ENCODE measurements at regions not wholly inside any gene's neighbourhood (a gene's known extent, or its start where the extent isn't known, plus 50 kb on each side); places are given as distances from the start of the nearest gene placed in this dataset.

DNA sequence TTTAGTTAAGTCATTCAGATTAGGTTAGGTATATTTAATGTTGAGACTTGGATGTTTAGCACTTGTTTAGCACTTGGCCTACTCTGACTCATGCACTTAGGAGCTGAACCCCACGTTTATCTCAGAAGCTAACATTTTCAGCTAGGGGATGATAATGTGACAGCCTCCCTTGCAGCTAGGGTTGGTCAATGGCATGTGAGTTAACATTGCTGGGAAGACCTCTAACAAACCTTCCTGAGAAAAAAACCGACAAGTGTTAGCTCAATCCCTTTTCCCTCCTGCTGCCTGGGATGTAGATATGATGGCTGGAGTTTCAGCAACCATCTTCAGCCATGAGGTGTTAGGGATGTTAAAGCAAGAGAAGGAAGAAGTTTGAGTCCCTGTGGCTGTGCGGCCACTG lies 185.0 kb upstream of the FOXF1 start:
- DNase-seq (ENCODE audit: low spot score): no peak

DNA sequence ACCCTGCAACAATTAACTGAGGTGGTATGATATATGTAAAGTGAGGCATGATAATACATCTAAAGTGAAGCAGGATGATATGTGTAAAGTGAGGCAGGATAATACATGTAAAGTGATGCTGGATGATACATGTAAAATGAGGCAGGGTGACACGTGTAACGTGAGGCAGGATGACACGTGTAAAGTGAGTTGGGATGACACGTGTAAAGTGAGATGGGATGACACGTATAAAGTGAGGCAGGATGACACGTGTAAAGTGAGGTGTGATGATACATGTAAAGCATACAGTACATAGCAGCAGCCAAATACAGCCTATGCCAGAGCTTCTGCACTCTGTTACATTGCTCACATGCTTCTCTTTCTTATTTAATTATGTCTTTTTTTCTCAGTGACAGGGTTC lies 184.4 kb upstream of the FOXF1 start:
- DNase-seq (ENCODE audit: low spot score): no peak

GRCh38 chr16:86327321-86327720 lies 183.0 kb upstream of the FOXF1 start:
- no peak for DNase-seq (ENCODE audit: low spot score)

DNA sequence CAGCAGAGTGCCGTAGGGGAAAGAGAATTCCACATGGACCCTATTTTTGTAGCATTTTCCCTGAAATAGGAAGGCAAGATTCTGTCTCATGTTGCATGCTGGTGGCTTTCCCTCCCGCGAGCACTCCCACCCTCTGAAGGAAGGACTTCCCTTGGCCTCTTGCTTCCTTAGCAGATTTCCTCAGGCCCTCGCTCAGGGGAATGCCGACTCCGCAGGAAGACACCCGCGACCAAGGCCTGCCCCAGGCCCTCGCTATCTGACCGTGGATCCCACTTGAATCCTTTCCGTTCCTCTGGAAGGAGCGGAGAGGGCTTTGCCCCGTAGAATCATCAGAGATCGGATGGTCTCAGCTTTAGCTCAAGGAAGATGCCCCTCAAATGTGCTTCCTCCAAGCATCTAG lies 179.4 kb upstream of the FOXF1 start:
- no peak for DNase-seq (ENCODE audit: low spot score)

- DNase-seq (ENCODE audit: low spot score): no peak
Observed at GRCh38 chr16:86334079-86334635, 176.2 kb upstream of the FOXF1 start.

- no peak for DNase-seq (ENCODE audit: low spot score)
Observed at GRCh38 chr16:86335266-86336172, 174.8 kb upstream of the FOXF1 start.

GRCh38 chr16:86337138-86337537 lies 173.2 kb upstream of the FOXF1 start:
- no peak for DNase-seq (ENCODE audit: low spot score)

DNA sequence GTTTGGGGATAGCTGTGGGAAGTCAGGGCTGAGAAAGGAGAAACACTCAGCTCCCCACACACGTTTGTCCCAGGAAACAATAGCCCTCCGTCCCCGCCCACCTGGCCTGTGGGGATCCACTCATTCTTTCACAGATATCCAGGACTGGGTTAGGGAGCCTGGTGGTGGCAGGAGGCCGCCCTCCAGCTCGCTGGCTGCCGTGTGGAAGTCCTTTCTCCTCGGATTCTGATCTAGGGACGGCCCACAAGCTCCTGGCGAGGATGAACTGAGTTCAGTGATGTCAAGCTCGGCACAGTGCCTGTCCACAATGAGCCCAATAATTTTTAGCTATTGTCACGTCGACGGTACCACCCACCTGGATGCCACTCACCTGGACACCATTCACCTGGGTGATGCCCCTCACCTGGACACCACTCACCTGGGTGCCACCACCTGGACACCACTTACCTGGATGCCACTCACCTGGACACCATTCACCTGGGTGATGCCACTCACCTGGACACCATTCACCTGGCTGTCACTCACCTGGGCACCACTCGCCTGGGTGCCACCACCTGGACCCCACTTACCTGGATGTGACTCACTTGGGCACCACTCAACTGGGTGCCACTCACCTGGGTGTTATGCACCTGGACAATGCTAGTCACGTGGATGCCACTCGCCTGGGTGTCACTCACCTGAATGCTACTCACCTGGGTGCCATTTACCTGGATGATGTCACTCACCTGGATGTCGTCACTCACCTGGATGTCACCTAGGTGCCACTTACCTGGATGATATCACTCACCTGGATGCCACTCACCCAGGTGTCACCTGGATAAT lies 172.5 kb upstream of the FOXF1 start:
- no peak for DNase-seq (ENCODE audit: low spot score)

DNA sequence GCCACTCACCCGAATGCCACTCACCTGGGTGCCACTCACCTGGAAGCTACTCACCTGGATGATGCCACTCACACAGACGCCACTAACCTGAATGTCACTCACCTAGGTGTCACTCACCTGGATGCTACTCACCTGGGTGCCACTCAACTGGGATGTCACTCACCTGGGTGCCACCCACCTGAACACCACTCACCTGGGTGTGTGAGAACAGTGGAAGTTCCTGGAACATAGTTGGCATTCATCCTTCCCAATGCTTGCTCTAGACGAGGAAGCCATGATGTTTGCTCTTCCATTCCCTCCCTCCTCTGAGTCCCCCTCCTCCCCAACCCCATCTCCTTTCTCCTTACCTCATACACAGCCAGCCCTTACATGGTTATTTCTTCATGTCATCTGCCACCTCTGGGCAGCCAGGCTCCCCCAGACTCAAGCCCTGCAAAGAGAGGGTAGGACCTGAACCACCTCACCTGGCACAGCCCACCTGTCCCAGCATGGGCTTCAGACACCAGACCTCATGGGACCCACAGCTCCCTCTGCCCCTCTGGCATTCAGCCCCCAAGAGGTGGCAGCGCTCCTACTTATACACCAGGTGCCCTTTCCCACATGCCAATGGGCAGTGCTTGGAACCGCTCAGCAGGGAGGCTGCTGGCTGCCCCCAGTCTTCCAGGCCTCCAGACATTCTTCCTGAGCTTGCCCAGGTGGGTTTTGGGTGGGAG lies 171.8 kb upstream of the FOXF1 start:
- DNase-seq (ENCODE audit: low spot score): no peak

DNA sequence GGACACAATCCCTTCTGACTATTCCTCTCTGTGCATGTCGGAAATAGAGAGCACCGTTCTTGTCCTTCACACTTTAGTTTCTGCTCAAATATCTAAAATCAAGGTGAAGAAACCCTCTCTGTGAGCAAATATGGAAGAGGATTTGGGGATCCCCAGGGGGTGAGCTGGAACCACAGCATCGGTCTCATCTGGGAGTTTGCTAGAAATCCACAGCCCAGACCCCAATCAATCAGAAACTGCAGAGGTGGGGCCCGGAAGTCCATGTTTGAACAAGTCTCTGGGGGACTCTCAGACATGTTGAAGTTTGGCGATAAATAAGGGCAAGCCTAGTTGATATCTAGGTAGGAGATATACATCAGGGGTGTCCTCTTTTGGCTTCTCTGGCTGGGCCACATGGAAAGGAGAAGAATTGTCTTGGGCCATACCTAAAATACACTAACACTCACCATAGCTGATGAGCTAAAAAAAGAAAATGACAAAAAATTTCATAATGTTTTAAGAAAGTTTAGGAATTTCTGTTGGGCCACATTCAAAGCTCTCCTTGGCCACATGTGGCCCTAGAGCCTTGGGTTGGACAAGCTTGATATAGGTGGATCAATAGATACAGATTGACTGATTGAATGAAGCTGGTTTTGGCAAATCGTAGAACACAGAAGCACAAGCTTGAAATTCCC lies 168.0 kb upstream of the FOXF1 start:
- DNase-seq (ENCODE audit: low spot score): no peak

DNA sequence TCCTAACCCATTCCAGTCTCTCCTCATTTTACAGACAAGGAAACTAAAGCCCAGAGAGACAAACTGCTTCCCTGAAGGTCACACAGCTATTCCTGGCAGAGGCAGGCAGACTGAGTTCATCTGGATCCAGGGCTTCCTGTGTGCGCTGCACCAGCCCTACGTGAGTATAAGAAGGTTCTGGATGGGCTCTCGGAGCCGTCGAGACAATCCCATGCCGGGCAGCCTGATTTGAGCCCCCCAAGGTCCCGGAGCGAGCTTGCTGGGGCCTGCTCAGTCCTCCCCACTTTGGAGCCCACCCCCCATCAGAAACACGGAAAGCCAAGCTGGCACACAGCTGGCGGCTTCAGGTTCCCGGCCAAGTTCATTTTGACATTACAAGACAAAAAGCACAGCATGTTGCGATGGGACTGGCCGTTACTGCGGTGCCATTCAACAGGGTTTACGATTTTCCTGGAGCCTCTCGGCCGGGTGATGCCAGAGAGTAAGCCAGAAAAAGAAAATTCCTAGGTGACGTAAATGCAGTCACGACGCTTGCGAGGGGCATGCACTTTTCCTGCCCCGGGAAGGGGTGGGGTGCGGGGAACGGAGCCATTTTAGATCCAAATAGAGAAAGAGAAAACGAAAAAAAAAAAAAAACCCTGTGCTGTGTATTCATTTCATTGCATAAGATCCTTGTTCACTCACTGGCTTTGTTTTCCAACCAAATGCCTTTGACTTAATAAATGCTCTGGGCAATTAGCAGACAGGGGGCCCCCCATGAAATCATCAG lies 167.1 kb upstream of the FOXF1 start:
- no peak for DNase-seq (ENCODE audit: low spot score)

GRCh38 chr16:86343796-86344585 lies 166.3 kb upstream of the FOXF1 start:
- DNase-seq (ENCODE audit: low spot score): no peak

GRCh38 chr16:86344586-86344871 lies 165.8 kb upstream of the FOXF1 start:
- DNase-seq (ENCODE audit: low spot score): no peak

DNA sequence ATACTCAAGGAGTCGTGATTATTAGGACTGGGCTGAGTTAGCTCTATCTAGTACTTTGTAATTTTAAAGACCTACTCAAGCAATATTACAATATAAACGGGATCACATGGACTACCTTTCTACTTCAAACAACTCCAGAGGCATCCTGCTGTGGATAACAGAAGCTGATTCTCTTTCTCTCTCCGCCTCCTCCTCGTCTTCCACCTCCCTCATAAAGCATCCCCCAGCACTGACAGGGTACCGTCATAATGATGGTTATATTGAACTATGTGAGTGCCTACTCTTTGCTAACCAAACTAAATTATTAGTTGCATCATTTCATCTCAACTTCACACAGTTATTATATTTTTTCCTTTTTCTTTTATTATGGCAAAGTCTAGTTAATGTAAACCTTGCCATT lies 165.4 kb upstream of the FOXF1 start:
- DNase-seq (ENCODE audit: low spot score): no peak

DNA sequence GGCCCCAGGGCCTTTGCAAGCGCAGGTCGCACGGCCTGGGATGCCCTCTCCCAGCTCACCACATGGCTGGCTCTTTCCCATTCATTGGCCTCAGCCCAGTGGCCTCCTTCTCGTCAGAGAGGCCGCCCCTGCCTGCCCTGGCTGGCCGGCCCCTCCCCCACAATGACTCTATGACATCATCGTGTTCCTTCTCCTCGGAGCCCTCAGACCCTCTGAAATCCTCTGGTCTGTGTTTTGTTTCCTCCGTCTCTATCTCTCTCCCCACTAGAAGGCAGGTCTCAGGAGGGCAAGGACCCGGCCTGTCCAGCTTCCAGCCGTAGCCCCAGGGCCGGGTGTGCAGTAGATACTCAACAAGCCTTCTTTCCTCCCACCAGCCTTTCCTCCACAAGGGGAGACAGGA lies 164.8 kb upstream of the FOXF1 start:
- no peak for DNase-seq (ENCODE audit: low spot score)

DNA sequence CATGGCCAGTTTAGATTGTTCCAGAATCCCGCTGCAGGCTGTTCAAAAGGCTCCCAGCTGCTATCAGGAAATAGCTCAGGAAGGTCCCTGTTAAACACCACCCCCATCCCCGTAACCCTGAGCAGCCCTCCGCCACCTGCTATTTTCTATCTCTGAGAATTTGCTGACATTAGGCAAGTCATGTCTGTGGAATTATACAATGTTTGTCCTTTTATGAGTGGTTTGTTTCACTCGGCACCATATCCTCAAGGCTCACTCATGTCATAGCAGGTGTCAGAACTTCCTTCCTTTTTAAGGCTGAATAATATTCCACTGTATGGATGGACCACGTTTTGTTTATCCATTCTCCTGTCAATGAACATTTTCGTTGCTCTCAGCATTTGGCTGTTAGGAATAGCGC lies 164.3 kb upstream of the FOXF1 start:
- DNase-seq (ENCODE audit: low spot score): no peak

GRCh38 chr16:86347090-86347489 lies 163.2 kb upstream of the FOXF1 start:
- no peak for DNase-seq (ENCODE audit: low spot score)

- DNase-seq (ENCODE audit: low spot score): no peak
Observed at GRCh38 chr16:86347916-86348555, 162.3 kb upstream of the FOXF1 start.

DNA sequence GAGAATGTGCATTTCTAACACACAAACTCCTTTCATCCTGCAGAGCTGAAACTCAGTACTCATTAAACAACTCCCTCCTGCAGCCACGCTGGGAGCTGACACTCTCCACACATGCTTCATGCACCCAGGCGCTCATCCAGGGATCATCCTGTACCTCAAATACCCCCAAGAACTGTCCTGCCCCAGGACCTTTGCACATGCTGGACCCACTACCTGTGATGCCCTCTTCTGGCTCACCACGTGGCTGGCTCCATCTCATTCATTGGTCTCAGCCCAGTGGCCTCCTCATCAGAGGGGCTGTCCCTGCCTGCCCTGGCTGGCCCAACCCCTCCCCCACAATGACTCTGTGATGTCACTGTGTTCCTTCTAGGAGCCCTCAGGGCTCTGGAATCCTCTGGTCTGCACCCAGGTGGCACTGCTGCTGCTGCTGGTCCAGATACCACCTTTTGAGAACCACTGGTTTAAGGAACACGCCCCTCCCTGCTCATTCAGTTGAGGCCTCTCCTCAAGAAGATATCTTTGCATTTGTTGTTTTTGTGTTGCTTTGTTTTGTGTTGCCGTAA lies 160.9 kb upstream of the FOXF1 start:
- no peak for DNase-seq (ENCODE audit: low spot score)

- DNase-seq (ENCODE audit: low spot score): no peak
Observed at GRCh38 chr16:86350289-86350688, 160.0 kb upstream of the FOXF1 start.

Data from HuH-7.5 (cell line).